ENCODE measurements at regions not wholly inside any gene's neighbourhood (a gene's known extent, or its start where the extent isn't known, plus 50 kb on each side); places are given as distances from the start of the nearest gene placed in this dataset.

DNA sequence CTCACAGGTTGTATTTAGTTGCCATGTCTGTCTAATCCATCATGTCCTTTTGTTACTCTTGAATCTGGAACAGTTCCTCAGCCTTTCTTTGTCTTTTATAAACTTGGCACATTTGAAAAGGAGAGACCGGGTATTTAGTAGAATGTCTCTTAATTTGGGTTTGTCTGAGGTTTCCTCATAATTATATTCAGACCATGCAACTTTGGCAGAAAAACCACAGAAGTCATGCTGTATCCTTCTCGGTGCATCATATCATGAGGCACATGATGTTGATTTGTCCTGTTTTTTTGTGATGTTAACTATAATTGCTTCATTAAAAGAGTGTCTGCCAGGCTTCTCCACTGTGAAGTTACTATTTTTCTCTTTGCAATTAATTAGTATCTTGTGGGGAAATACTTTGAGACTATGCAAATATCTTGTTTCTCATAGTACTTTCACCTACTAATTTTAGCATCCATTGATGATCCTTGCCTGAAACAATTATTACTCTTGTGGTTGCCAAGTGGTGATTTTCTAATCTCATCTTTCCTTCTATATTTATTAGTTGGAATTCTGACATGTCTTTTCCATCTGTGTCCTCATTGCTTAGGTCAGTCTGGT, 837.3 kb downstream of the DHX35 start:
- no peak for TF ChIP-seq EP300 (IDR thresholded peaks at IDR 0.05)
- no peak for TF ChIP-seq POLR2AphosphoS5 (IDR thresholded peaks at IDR 0.05)
- TF ChIP-seq, protein P1, sequence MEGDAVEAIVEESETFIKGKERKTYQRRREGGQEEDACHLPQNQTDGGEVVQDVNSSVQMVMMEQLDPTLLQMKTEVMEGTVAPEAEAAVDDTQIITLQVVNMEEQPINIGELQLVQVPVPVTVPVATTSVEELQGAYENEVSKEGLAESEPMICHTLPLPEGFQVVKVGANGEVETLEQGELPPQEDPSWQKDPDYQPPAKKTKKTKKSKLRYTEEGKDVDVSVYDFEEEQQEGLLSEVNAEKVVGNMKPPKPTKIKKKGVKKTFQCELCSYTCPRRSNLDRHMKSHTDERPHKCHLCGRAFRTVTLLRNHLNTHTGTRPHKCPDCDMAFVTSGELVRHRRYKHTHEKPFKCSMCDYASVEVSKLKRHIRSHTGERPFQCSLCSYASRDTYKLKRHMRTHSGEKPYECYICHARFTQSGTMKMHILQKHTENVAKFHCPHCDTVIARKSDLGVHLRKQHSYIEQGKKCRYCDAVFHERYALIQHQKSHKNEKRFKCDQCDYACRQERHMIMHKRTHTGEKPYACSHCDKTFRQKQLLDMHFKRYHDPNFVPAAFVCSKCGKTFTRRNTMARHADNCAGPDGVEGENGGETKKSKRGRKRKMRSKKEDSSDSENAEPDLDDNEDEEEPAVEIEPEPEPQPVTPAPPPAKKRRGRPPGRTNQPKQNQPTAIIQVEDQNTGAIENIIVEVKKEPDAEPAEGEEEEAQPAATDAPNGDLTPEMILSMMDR (IDR thresholded peaks at IDR 0.05), result no peak
- TF ChIP-seq POLR2A (IDR thresholded peaks at IDR 0.05), result no peak
- Histone ChIP-seq H3K4me1 (peaks cover 0 to 17% (median 3%) of the 10 kb centered on the region in 3 donors), H3K27me3 (no peaks in the 10 kb centered on the region), H3K4me3 (no peak overlapping the region), H3K27ac (no peak overlapping the region), H3K9me3 (peaks cover 0 to 7% (median 0%) of the 10 kb centered on the region in 3 donors), H3K36me3 (no peaks in the 10 kb centered on the region)
- 35 to 44% methylated on average over 2 of the region's 2 CpGs for WGBS, 2 donors (ENCODE audit: low coverage in 1 of 2)
- no peak for ATAC-seq

DNA sequence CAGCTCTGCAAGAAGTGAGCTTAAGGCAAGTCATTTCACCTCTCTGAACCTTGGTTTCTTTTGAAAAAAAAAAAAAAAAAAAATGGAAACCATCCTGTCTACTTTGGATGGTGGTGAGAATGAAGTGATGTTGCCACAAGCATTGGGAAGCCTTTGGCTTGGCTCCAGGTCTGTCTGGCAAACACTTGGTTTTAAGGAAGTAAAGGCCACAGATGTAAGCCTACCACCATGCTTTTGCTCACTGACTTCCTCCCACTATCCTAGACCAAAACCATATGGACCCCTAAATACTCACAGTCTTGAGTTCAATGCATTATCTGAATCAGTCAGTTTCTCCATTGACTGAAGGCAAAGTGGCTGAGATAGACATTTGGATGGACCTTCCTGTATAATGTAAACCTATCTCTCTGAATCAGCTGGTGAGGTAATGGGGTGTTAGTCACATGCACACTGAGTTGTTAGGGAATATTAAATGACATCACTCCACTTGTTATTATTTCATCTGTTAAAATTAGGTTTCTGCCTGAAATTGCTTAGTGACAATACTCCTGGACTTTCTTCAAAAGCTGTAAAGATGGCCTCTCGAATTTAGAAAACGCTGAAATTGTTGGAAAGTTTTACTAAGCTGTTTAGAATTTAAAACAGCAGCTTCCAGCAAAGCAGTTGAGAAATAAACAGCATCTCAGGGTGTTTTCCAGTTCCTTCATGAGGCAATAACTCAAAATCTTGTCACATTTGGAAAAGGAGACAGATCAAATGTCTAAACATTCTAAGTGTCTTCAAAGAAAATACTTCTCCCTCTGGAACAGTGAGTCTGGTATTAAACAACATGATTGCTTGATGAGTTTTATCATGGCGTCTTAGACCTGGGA, 833.5 kb downstream of the DHX35 start:
- Histone ChIP-seq H3K4me1 (peaks cover 0 to 9% (median 3%) of the 10 kb centered on the region in 3 donors), H3K36me3 (no peaks in the 10 kb centered on the region), H3K9me3 (peaks cover 0 to 7% (median 0%) of the 10 kb centered on the region in 3 donors), H3K4me3 (no peak overlapping the region), H3K27ac (peak overlapping the region in 3 of 4 donors; percentile 9 to 35 (median 20)), H3K27me3 (no peaks in the 10 kb centered on the region)
- 25 to 39% methylated on average over 3 of the region's 3 CpGs for WGBS, 2 donors (ENCODE audit: low coverage in 1 of 2)
- ATAC-seq, result peak; percentile 73
- TF ChIP-seq, protein P1 (IDR thresholded peaks at IDR 0.05), result no peak
- TF ChIP-seq POLR2AphosphoS5 (IDR thresholded peaks at IDR 0.05), result peak; percentile 54

DNA sequence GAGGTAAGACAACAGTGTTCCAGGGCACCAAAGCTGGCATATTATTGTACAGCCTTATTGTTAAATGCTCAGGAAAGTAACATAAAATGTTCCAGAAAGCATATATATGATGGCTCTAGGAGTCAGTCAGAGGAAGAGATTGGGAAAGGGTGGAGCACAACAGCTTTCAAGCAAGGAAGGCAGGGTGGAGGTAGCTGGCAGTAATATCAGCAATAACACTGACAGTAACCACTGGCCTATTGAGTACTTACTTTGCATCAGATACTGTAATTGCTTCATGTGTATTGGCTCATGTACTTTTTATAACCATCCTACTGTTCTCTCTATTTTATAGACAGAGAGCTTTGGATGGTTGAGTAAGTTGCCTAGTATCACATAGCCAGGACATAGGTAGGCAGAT, 830.2 kb downstream of the DHX35 start:
- Histone ChIP-seq H3K4me1 (peaks cover 0 to 3% (median 0%) of the 10 kb centered on the region in 3 donors), H3K9me3 (no peaks in the 10 kb centered on the region), H3K27me3 (no peaks in the 10 kb centered on the region), H3K27ac (no peak overlapping the region), H3K36me3 (no peaks in the 10 kb centered on the region), H3K4me3 (no peak overlapping the region)
- ATAC-seq, result no peak
- TF ChIP-seq POLR2AphosphoS5 (IDR thresholded peaks at IDR 0.05) (no peak), POLR2A (IDR thresholded peaks at IDR 0.05) (no peak), EP300 (IDR thresholded peaks at IDR 0.05) (no peak)
- TF ChIP-seq, protein P1 (IDR thresholded peaks at IDR 0.05), result no peak

DNA sequence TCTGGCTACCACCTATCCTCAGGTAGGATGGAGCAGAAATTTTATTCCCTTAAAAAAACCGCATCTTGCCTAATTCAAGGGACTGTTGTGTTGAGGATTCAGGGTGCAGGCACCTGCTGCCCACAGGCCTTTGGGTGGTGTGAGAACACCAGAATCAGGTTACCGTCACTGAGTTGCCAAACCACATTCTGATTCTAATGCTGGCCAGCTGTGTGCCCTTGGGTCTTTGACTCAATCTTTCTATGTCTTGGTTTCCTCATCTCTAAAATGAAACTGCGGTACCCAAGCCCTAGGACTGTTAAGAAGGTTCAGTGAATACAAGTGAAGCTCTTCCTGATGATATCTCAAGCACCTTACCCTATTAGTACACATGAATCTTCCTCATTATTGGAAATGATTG, 827.3 kb downstream of the DHX35 start:
- Histone ChIP-seq H3K27me3 (no peaks in the 10 kb centered on the region), H3K4me1 (no peaks in the 10 kb centered on the region), H3K9me3 (no peaks in the 10 kb centered on the region), H3K4me3 (no peak overlapping the region), H3K27ac (no peak overlapping the region), H3K36me3 (no peaks in the 10 kb centered on the region)
- WGBS, 2 donors (ENCODE audit: low coverage in 1 of 2), result 79 to 89% methylated on average over 2 to 3 of the region's 3 CpGs
- no peak for ATAC-seq
- TF ChIP-seq EP300 (IDR thresholded peaks at IDR 0.05) (no peak), POLR2A (IDR thresholded peaks at IDR 0.05) (no peak), POLR2AphosphoS5 (IDR thresholded peaks at IDR 0.05) (no peak)
- TF ChIP-seq, protein P1 (IDR thresholded peaks at IDR 0.05), result no peak
